ENCODE measurements at regions not wholly inside any gene's neighbourhood (a gene's known extent, or its start where the extent isn't known, plus 50 kb on each side); places are given as distances from the start of the nearest gene placed in this dataset.
"Not testable (repeated sequence)": the region's sequence is repeated elsewhere in the genome, so short reads cannot be mapped to it uniquely, and the experiment has no call there.

- POLR2A ChIA-PET = no interaction called here
Measured at GRCh38 chr15:83380682-83381081, 66.5 kb upstream of the SH3GL3 start.

DNA sequence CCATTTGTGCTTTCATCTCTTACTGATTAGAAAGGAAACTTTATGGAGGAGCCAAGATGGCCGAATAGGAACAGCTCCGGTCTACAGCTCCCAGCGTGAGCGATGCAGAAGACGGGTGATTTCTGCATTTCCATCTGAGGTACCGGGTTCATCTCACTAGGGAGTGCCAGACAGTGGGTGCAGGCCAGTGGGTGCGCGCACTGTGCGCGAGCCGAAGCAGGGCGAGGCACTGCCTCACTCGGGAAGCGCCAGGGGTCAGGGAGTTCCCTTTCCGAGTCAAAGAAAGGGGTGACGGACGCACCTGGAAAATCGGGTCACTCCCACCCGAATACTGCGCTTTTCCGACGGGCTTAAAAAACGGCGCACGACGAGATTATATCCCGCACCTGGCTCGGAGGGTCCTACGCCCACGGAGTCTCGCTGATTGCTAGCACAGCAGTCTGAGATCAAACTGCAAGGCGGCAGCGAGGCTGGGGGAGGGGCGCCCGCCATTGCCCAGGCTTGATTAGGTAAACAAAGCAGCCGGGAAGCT is 63.5 kb upstream of the SH3GL3 start:
- H3K4me1 ChIP-seq (ENCODE audit: control extremely low read depth in 1 of 4, control insufficient read depth in 4 of 4, insufficient read depth in 4 of 4, low read length in 3 of 4); H3K36me3 ChIP-seq (ENCODE audit: control insufficient read depth in 4 of 4, insufficient read depth in 4 of 4, low read length in 3 of 4); H3K27ac ChIP-seq (ENCODE audit: insufficient read depth in 1 of 2, low read depth in 1 of 2, low read length in 2 of 2, poor library complexity in 1 of 2, severe bottlenecking in 2 of 2); DNase-seq; H3K4me3 ChIP-seq (ENCODE audit: control insufficient read depth in 1 of 7, extremely low read depth in 1 of 7, insufficient read depth in 4 of 7, low read depth in 2 of 7, low read length in 6 of 7); POLR2A ChIA-PET; CTCF ChIA-PET; H3K9me3 ChIP-seq (ENCODE audit: control extremely low read depth in 1 of 5, control insufficient read depth in 4 of 5, insufficient read depth in 2 of 5, low read depth in 1 of 5, low read length in 4 of 5): not testable (repeated sequence)
- peaks cover 0 to 26% (median 18%) of the 10 kb centered on the region in 5 experiments for H3K27me3 ChIP-seq (replicated peaks in 2 of 5; ENCODE audit: control insufficient read depth in 4 of 5, insufficient read depth in 5 of 5, low read length in 4 of 5)
- no CpG with 5 or more reads among the region's 36 CpGs for WGBS (ENCODE audit: insufficient coverage)

More at GRCh38 chr15:83380682-83381081, 66.5 kb upstream of the SH3GL3 start:
- peak; percentile 41 to 59 (median 47) for DNase-seq
- Histone ChIP-seq H3K4me3 (ENCODE audit: control insufficient read depth in 1 of 7, extremely low read depth in 1 of 7, insufficient read depth in 4 of 7, low read depth in 2 of 7, low read length in 6 of 7) (no peak overlapping the region), H3K9me3 (ENCODE audit: control extremely low read depth in 1 of 5, control insufficient read depth in 4 of 5, insufficient read depth in 2 of 5, low read depth in 1 of 5, low read length in 4 of 5) (no peaks in the 10 kb centered on the region), H3K27me3 (replicated peaks in 2 of 5; ENCODE audit: control insufficient read depth in 4 of 5, insufficient read depth in 5 of 5, low read length in 4 of 5) (peaks cover 0 to 52% (median 26%) of the 10 kb centered on the region in 5 experiments), H3K27ac (ENCODE audit: insufficient read depth in 1 of 2, low read depth in 1 of 2, low read length in 2 of 2, poor library complexity in 1 of 2, severe bottlenecking in 2 of 2) (no peak overlapping the region), H3K4me1 (ENCODE audit: control extremely low read depth in 1 of 4, control insufficient read depth in 4 of 4, insufficient read depth in 4 of 4, low read length in 3 of 4) (no peaks in the 10 kb centered on the region), H3K36me3 (ENCODE audit: control insufficient read depth in 4 of 4, insufficient read depth in 4 of 4, low read length in 3 of 4) (no peaks in the 10 kb centered on the region)
- 42% methylated on average over 3 of the region's 4 CpGs for WGBS (ENCODE audit: insufficient coverage)
- CTCF ChIA-PET = interaction anchor here (0.8 to 2.6 kb wide), 5 partner anchors 10 to 370 kb away, joined by 3 to 15 read pairs (median 3); no protein-coding TSS in a partner anchor

- peaks cover 0 to 47% (median 8%) of the 10 kb centered on the region in 5 experiments for H3K27me3 ChIP-seq (replicated peaks in 2 of 5; ENCODE audit: control insufficient read depth in 4 of 5, insufficient read depth in 5 of 5, low read length in 4 of 5)
- H3K4me1 ChIP-seq (ENCODE audit: control extremely low read depth in 1 of 4, control insufficient read depth in 4 of 4, insufficient read depth in 4 of 4, low read length in 3 of 4) = no peaks in the 10 kb centered on the region
- H3K4me3 ChIP-seq (ENCODE audit: control insufficient read depth in 1 of 7, extremely low read depth in 1 of 7, insufficient read depth in 4 of 7, low read depth in 2 of 7, low read length in 6 of 7) = no peak overlapping the region
- H3K36me3 ChIP-seq (ENCODE audit: control insufficient read depth in 4 of 4, insufficient read depth in 4 of 4, low read length in 3 of 4) = no peaks in the 10 kb centered on the region
- CTCF ChIA-PET = no interaction called here
- H3K27ac ChIP-seq (ENCODE audit: insufficient read depth in 1 of 2, low read depth in 1 of 2, low read length in 2 of 2, poor library complexity in 1 of 2, severe bottlenecking in 2 of 2) = no peak overlapping the region
- H3K9me3 ChIP-seq (ENCODE audit: control extremely low read depth in 1 of 5, control insufficient read depth in 4 of 5, insufficient read depth in 2 of 5, low read depth in 1 of 5, low read length in 4 of 5) = no peaks in the 10 kb centered on the region
- POLR2A ChIA-PET = no interaction called here
- DNase-seq = no peak
- WGBS (ENCODE audit: insufficient coverage) = 37% methylated on average over 3 of the region's 6 CpGs
Measured at GRCh38 chr15:83396101-83396500, 51.0 kb upstream of the SH3GL3 start.
